Thyroid gland (tissue), 4 donors: ENCODE measurements at regions not wholly inside any gene's neighbourhood (a gene's known extent, or its start where the extent isn't known, plus 50 kb on each side); places are given as distances from the start of the nearest gene placed in this dataset.

Experiments used
- CTCF ChIP-seq, 6 experiments: fragments of 200-600 bp in 3 of 6; fragments of 450-650 bp in 3 of 6; sonication (generic) in 3 of 6; IDR thresholded peaks; one replicate each; pipeline ENCODE4 v1.5.1; 2016 to 2019; ENCODE audit warnings: antibody characterized with exemption in 6 of 6, mild to moderate bottlenecking in 2 of 6, inconsistent platforms in 1 of 6, moderate library complexity in 1 of 6
- POLR2A ChIP-seq, 2 donors: fragments of 450-650 bp; IDR thresholded peaks; one replicate each; pipeline ENCODE4 v1.6.1; 2017; ENCODE audit warnings: antibody characterized with exemption in 2 of 2, mild to moderate bottlenecking in 2 of 2, moderate library complexity in 1 of 2

- no peak for TF ChIP-seq POLR2A (IDR thresholded peaks at IDR 0.05)
- no peak for TF ChIP-seq CTCF (IDR thresholded peaks at IDR 0.05)
Measured at GRCh38 chr6:1066449-1067090, 245.3 kb upstream of the FOXQ1 start.
